Endothelial cell of umbilical vein (primary cell): ENCODE measurements at regions not wholly inside any gene's neighbourhood (a gene's known extent, or its start where the extent isn't known, plus 50 kb on each side); places are given as distances from the start of the nearest gene placed in this dataset.

Source experiments
- CTCF ChIP-seq, 2 donors: IDR thresholded peaks; 1 replicate in 1 of 2; 2 replicates in 1 of 2; pipeline ENCODE4 v1.5.1; 2011; ENCODE audit warnings: low read length in 2 of 2, mild to moderate bottlenecking in 2 of 2, moderate library complexity in 2 of 2, control low read depth in 1 of 2, inconsistent platforms in 1 of 2, low read depth in 1 of 2; ENCODE audit not compliant: insufficient read depth in 1 of 2; ENCODE audit errors: extremely low read depth in 1 of 2
- MAX ChIP-seq: IDR thresholded peaks from 2 replicates; pipeline ENCODE4 v1.6.1; 2011; ENCODE audit not compliant: insufficient read depth, insufficient read length

GRCh38 chr16:73287859-73288405 lies 240.0 kb upstream of the ZFHX3 start:
- no peak for TF ChIP-seq CTCF (IDR thresholded peaks at IDR 0.05; ENCODE audit: extremely low read depth in 1 of 2, insufficient read depth in 1 of 2, low read depth in 1 of 2, low read length in 2 of 2)
- no peak for TF ChIP-seq MAX
